ENCODE measurements at regions not wholly inside any gene's neighbourhood (a gene's known extent, or its start where the extent isn't known, plus 50 kb on each side); places are given as distances from the start of the nearest gene placed in this dataset.

GRCh38 chr5:8192840-8193239, 323.9 kb downstream of the MTRR start:
- peaks cover 4% of the 10 kb centered on the region; the same call in 1 of the 2 replicates for H3K36me3 Mint-ChIP-seq
- H3K4me3 Mint-ChIP-seq, result no peak overlapping the region
- TF ChIP-seq JUN (CRISPR knock-in tag; IDR thresholded peaks at IDR 0.05) (no peak), NR3C1 (CRISPR knock-in tag; conservative IDR thresholded peaks at IDR 0.05; ENCODE audit: low read depth) (no peak), CDX4 (CRISPR knock-in tag; IDR thresholded peaks at IDR 0.05; ENCODE audit: borderline replicate concordance) (no peak), FOXP1 (CRISPR knock-in tag; IDR thresholded peaks at IDR 0.05; ENCODE audit: borderline replicate concordance) (no peak), ETV6 (CRISPR knock-in tag; IDR thresholded peaks at IDR 0.05) (no peak), NR1H2 (CRISPR knock-in tag; IDR thresholded peaks at IDR 0.05) (no peak)
- TF ChIP-seq, protein P1, sequence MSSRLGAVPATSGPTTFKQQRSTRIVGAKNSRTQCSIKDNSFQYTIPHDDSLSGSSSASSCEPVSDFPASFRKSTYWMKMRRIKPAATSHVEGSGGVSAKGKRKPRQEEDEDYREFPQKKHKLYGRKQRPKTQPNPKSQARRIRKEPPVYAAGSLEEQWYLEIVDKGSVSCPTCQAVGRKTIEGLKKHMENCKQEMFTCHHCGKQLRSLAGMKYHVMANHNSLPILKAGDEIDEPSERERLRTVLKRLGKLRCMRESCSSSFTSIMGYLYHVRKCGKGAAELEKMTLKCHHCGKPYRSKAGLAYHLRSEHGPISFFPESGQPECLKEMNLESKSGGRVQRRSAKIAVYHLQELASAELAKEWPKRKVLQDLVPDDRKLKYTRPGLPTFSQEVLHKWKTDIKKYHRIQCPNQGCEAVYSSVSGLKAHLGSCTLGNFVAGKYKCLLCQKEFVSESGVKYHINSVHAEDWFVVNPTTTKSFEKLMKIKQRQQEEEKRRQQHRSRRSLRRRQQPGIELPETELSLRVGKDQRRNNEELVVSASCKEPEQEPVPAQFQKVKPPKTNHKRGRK (CRISPR knock-in tag; IDR thresholded peaks at IDR 0.05; ENCODE audit: borderline replicate concordance), result no peak
- TF ChIP-seq, protein P2, sequence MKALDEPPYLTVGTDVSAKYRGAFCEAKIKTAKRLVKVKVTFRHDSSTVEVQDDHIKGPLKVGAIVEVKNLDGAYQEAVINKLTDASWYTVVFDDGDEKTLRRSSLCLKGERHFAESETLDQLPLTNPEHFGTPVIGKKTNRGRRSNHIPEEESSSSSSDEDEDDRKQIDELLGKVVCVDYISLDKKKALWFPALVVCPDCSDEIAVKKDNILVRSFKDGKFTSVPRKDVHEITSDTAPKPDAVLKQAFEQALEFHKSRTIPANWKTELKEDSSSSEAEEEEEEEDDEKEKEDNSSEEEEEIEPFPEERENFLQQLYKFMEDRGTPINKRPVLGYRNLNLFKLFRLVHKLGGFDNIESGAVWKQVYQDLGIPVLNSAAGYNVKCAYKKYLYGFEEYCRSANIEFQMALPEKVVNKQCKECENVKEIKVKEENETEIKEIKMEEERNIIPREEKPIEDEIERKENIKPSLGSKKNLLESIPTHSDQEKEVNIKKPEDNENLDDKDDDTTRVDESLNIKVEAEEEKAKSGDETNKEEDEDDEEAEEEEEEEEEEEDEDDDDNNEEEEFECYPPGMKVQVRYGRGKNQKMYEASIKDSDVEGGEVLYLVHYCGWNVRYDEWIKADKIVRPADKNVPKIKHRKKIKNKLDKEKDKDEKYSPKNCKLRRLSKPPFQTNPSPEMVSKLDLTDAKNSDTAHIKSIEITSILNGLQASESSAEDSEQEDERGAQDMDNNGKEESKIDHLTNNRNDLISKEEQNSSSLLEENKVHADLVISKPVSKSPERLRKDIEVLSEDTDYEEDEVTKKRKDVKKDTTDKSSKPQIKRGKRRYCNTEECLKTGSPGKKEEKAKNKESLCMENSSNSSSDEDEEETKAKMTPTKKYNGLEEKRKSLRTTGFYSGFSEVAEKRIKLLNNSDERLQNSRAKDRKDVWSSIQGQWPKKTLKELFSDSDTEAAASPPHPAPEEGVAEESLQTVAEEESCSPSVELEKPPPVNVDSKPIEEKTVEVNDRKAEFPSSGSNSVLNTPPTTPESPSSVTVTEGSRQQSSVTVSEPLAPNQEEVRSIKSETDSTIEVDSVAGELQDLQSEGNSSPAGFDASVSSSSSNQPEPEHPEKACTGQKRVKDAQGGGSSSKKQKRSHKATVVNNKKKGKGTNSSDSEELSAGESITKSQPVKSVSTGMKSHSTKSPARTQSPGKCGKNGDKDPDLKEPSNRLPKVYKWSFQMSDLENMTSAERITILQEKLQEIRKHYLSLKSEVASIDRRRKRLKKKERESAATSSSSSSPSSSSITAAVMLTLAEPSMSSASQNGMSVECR (CRISPR knock-in tag; IDR thresholded peaks at IDR 0.05; ENCODE audit: borderline replicate concordance), result no peak
- TF ChIP-seq, protein P3, sequence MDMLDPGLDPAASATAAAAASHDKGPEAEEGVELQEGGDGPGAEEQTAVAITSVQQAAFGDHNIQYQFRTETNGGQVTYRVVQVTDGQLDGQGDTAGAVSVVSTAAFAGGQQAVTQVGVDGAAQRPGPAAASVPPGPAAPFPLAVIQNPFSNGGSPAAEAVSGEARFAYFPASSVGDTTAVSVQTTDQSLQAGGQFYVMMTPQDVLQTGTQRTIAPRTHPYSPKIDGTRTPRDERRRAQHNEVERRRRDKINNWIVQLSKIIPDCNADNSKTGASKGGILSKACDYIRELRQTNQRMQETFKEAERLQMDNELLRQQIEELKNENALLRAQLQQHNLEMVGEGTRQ (CRISPR knock-in tag; IDR thresholded peaks at IDR 0.05), result no peak
- H3K9me3 Mint-ChIP-seq, result peaks cover 15% of the 10 kb centered on the region
- H3K27ac Mint-ChIP-seq, result no peak overlapping the region
- CTCF ChIA-PET, result no interaction called here
- DNase-seq (ENCODE audit: low spot score) (no peak), ATAC-seq (no peak)
- no peaks in the 10 kb centered on the region for H3K4me1 Mint-ChIP-seq
- POLR2A ChIA-PET, result no interaction called here
- H3K27me3 Mint-ChIP-seq (ENCODE audit: low read depth), result no peaks in the 10 kb centered on the region

- TF ChIP-seq SMAD4 (CRISPR knock-in tag; IDR thresholded peaks at IDR 0.05) (no peak), ATF1 (CRISPR knock-in tag; IDR thresholded peaks at IDR 0.05) (no peak), CDX4 (CRISPR knock-in tag; IDR thresholded peaks at IDR 0.05; ENCODE audit: borderline replicate concordance) (no peak), TEAD4 (CRISPR knock-in tag; IDR thresholded peaks at IDR 0.05) (no peak), RORB (CRISPR knock-in tag; IDR thresholded peaks at IDR 0.05) (no peak)
- TF ChIP-seq, protein P1 (CRISPR knock-in tag; IDR thresholded peaks at IDR 0.05; ENCODE audit: borderline replicate concordance), result no peak
- ATAC-seq, result no peak
- no peak overlapping the region for H3K27ac Mint-ChIP-seq
- H3K9me3 Mint-ChIP-seq, result peaks cover 15% of the 10 kb centered on the region
- H3K4me3 Mint-ChIP-seq, result no peak overlapping the region
- H3K4me1 Mint-ChIP-seq, result no peaks in the 10 kb centered on the region
- ChIA-PET POLR2A (no interaction called here), CTCF (interaction anchor here (1.3 kb wide), 1 partner anchor 268 kb away, joined by 3 read pairs; no protein-coding TSS in a partner anchor)
- no peak for DNase-seq (ENCODE audit: low spot score)
- no peaks in the 10 kb centered on the region for H3K27me3 Mint-ChIP-seq (ENCODE audit: low read depth)
- H3K36me3 Mint-ChIP-seq, result peaks cover 4% of the 10 kb centered on the region; the same call in 1 of the 2 replicates
Measured at GRCh38 chr5:8196061-8196460, 327.1 kb downstream of the MTRR start.
